H1 (cell line): ENCODE measurements at regions not wholly inside any gene's neighbourhood (a gene's known extent, or its start where the extent isn't known, plus 50 kb on each side); places are given as distances from the start of the nearest gene placed in this dataset.

ENCODE experiments used
- CTCF ChIA-PET: fragments of 300-600 bp; sonication (Branson Sonifier 250); formaldehyde crosslinking; loops from one replicate; lab custom pipeline; 2021; ENCODE audit not compliant: partially characterized antibody; lab: Charles Lee
- POLR2A ChIA-PET: fragments of 300-600 bp; sonication (Branson Sonifier 250); formaldehyde crosslinking; loops from one replicate; lab custom pipeline; 2021; ENCODE audit warnings: inconsistent platforms; ENCODE audit not compliant: partially characterized antibody; lab: Charles Lee
- DNase-seq, 2 experiments: peaks; one replicate each; pipeline versions ENCODE4 v3.0.0 to v3.0.0-alpha.2; 2010 to 2022; ENCODE audit warnings: low spot score in 2 of 2, low read depth in 1 of 2, mixed read lengths in 1 of 2
- FAIRE-seq: peaks from 2 replicates; lab custom pipeline; 2011; peaks lifted over from hg19 to GRCh38; lab: Jason Lieb, UNC
- H2AFZ ChIP-seq: 2 replicates; pipeline ENCODE4 v1.8.1; 2012; ENCODE audit warnings: low read length, inconsistent platforms
- H2AK5ac ChIP-seq: 2 replicates; pipeline ENCODE4 v1.6.1; 2013; ENCODE audit warnings: low read depth, low read length
- H2BK120ac ChIP-seq: replicated peaks from 2 replicates; pipeline ENCODE3; 2013; ENCODE audit warnings: low read depth, low read length, inconsistent platforms
- H2BK12ac ChIP-seq: 2 replicates; pipeline ENCODE4 v1.6.1; 2013; ENCODE audit warnings: low read depth, low read length
- H2BK15ac ChIP-seq: 2 replicates; pipeline ENCODE4 v1.6.1; 2013; ENCODE audit warnings: low read length
- H2BK20ac ChIP-seq: 2 replicates; pipeline ENCODE4 v1.6.1; 2013; ENCODE audit warnings: low read length
- H2BK5ac ChIP-seq: 2 replicates; pipeline ENCODE4 v1.6.1; 2013; ENCODE audit warnings: low read depth, low read length
- H3K14ac ChIP-seq: 2 replicates; pipeline ENCODE4 v1.6.1; 2013; ENCODE audit warnings: inconsistent platforms; ENCODE audit not compliant: insufficient read length
- H3K18ac ChIP-seq: 2 replicates; pipeline ENCODE4 v1.6.1; 2013; ENCODE audit warnings: low read length; ENCODE audit errors: extremely low read depth
- H3K23ac ChIP-seq: 2 replicates; pipeline ENCODE4 v1.6.1; 2013; ENCODE audit warnings: inconsistent platforms; ENCODE audit not compliant: insufficient read length
- H3K23me2 ChIP-seq: 2 replicates; pipeline ENCODE4 v1.6.1; 2013; ENCODE audit warnings: low read depth, low read length
- H3K27ac ChIP-seq: 2 replicates; pipeline ENCODE4 v1.6.1; 2011; ENCODE audit warnings: low read depth, low read length, inconsistent platforms
- H3K27me3 ChIP-seq, 4 experiments: replicated peaks in 1 of 4; 1 replicate in 1 of 4; 2 replicates in 3 of 4; pipeline versions ENCODE4 v1.6.1 to v1.8.1; 2011 to 2013; ENCODE audit warnings: low read length in 3 of 4, mild to moderate bottlenecking in 3 of 4, inconsistent platforms in 2 of 4, mixed read lengths in 2 of 4, moderate library complexity in 1 of 4; ENCODE audit not compliant: control insufficient read depth in 3 of 4, insufficient read depth in 3 of 4; ENCODE audit errors: extremely low read depth in 1 of 4
- H3K36me3 ChIP-seq, 4 experiments: 2 replicates each; pipeline versions ENCODE4 v1.6.1 to v1.8.1; 2011 to 2013; ENCODE audit warnings: mild to moderate bottlenecking in 4 of 4, low read length in 3 of 4, moderate library complexity in 2 of 4, control low read depth in 1 of 4, inconsistent platforms in 1 of 4; ENCODE audit not compliant: insufficient read depth in 4 of 4, control insufficient read depth in 2 of 4
- H3K4ac ChIP-seq: replicated peaks from 2 replicates; pipeline ENCODE3; 2013; ENCODE audit warnings: low read length, low read depth, mixed read lengths, inconsistent platforms; ENCODE audit not compliant: insufficient read length
- H3K4me1 ChIP-seq, 4 experiments: replicated peaks in 1 of 4; 1 replicate in 1 of 4; 2 replicates in 3 of 4; pipeline versions ENCODE4 v1.6.1 to v1.8.1; 2011 to 2013; ENCODE audit warnings: low read length in 3 of 4, inconsistent platforms in 2 of 4, mixed read lengths in 1 of 4; ENCODE audit not compliant: insufficient read depth in 4 of 4, control insufficient read depth in 3 of 4
- H3K4me2 ChIP-seq, 2 experiments: 2 replicates each; pipeline versions ENCODE4 v1.6.1 to v1.8.1; 2011 to 2013; ENCODE audit warnings: low read depth in 2 of 2, low read length in 2 of 2, control low read depth in 1 of 2, inconsistent platforms in 1 of 2, mild to moderate bottlenecking in 1 of 2; ENCODE audit not compliant: insufficient read depth in 1 of 2
- H3K4me3 ChIP-seq, 4 experiments: fragments of 200-600, 300-600 bp in 1 of 4; sonication (generic), shearing (Covaris generic), sonication (Bioruptor Twin) in 1 of 4; 2 replicates each; pipeline versions ENCODE4 v1.5.1 to v1.8.1; 2011 to 2016; ENCODE audit warnings: low read length in 4 of 4, low read depth in 3 of 4, control low read depth in 2 of 4, inconsistent platforms in 2 of 4, mild to moderate bottlenecking in 2 of 4, mixed read lengths in 1 of 4, moderate library complexity in 1 of 4; ENCODE audit not compliant: insufficient read depth in 2 of 4; ENCODE audit errors: extremely low read depth in 1 of 4
- H3K56ac ChIP-seq: replicated peaks from 2 replicates; pipeline ENCODE3; 2013; ENCODE audit warnings: low read depth, mild to moderate bottlenecking, mixed read lengths, low read length, inconsistent platforms; ENCODE audit not compliant: insufficient read length
- H3K79me1 ChIP-seq: 2 replicates; pipeline ENCODE4 v1.6.1; 2013; ENCODE audit warnings: low read depth, low read length, control low read depth
- H3K79me2 ChIP-seq, 2 experiments: 2 replicates each; pipeline versions ENCODE4 v1.6.1 to v1.8.1; 2012 to 2013; ENCODE audit warnings: low read length in 2 of 2, mild to moderate bottlenecking in 2 of 2, inconsistent platforms in 1 of 2; ENCODE audit not compliant: insufficient read depth in 2 of 2, control insufficient read depth in 1 of 2
- H3K9ac ChIP-seq, 4 experiments: replicated peaks in 1 of 4; 1 replicate in 1 of 4; 2 replicates in 3 of 4; pipeline versions ENCODE4 v1.6.1 to v1.8.1; 2011 to 2013; ENCODE audit warnings: low read depth in 3 of 4, low read length in 3 of 4, control low read depth in 2 of 4, mild to moderate bottlenecking in 2 of 4, moderate library complexity in 2 of 4, inconsistent platforms in 1 of 4; ENCODE audit errors: extremely low read depth in 1 of 4
- H3K9me3 ChIP-seq, 2 experiments: 2 replicates each; pipeline versions ENCODE4 v1.6.1 to v1.8.1; 2012 to 2013; ENCODE audit warnings: mild to moderate bottlenecking in 2 of 2, moderate library complexity in 2 of 2, control low read depth in 1 of 2, inconsistent platforms in 1 of 2, low read depth in 1 of 2, low read length in 1 of 2, mixed read lengths in 1 of 2; ENCODE audit not compliant: insufficient read depth in 2 of 2
- H4K20me1 ChIP-seq, 2 experiments: replicated peaks in 1 of 2; 2 replicates each; pipeline versions ENCODE3 to v1.8.1; 2011 to 2013; ENCODE audit warnings: inconsistent platforms in 2 of 2, low read length in 2 of 2, mild to moderate bottlenecking in 1 of 2; ENCODE audit not compliant: insufficient read depth in 2 of 2, control insufficient read depth in 1 of 2
- H4K5ac ChIP-seq: 2 replicates; pipeline ENCODE4 v1.6.1; 2013; ENCODE audit warnings: low read length, low read depth, mixed read lengths, inconsistent platforms; ENCODE audit not compliant: insufficient read length
- H4K8ac ChIP-seq: 2 replicates; pipeline ENCODE4 v1.8.0; 2013; ENCODE audit warnings: mild to moderate bottlenecking, moderate library complexity, low read length, inconsistent platforms; ENCODE audit not compliant: insufficient read depth; ENCODE audit errors: extremely low read depth
- H4K91ac ChIP-seq: replicated peaks from 2 replicates; pipeline ENCODE3; 2013; ENCODE audit warnings: low read length, mixed read lengths, inconsistent platforms; ENCODE audit not compliant: insufficient read length
- ASH2L ChIP-seq: fragments of 200-600, 300-600 bp; sonication (generic); IDR thresholded peaks from one replicate; pipeline ENCODE4 v1.7.1; 2017; ENCODE audit warnings: low read length
- ATF3 ChIP-seq: IDR thresholded peaks from 2 replicates; pipeline ENCODE4 v1.6.1; 2011; ENCODE audit warnings: low read depth, mild to moderate bottlenecking, low read length; ENCODE audit not compliant: insufficient read depth
- CBX5 ChIP-seq: fragments of 300-800, 300-1000 bp; sonication (generic); IDR thresholded peaks from 2 replicates; pipeline ENCODE4 v1.7.1; 2016; ENCODE audit warnings: antibody characterized with exemption, low read length, low read depth
- CHD2 ChIP-seq: IDR thresholded peaks from 2 replicates; pipeline ENCODE4 v1.6.1; 2012; ENCODE audit warnings: low read length, improper control_type of control experiment
- CREB1 ChIP-seq: IDR thresholded peaks from 2 replicates; pipeline ENCODE4 v1.6.1; 2012; ENCODE audit warnings: inconsistent platforms
- GTF2F1 ChIP-seq: IDR thresholded peaks from 2 replicates; pipeline ENCODE4 v1.6.1; 2012; ENCODE audit warnings: low read depth, low read length, improper control_type of control experiment, borderline replicate concordance
- RBBP5 ChIP-seq: IDR thresholded peaks from 2 replicates; pipeline ENCODE4 v1.7.1; 2012; ENCODE audit warnings: low read depth, mild to moderate bottlenecking, inconsistent platforms, low read length, moderate library complexity, borderline replicate concordance
- RXRA ChIP-seq: IDR thresholded peaks from 2 replicates; pipeline ENCODE4 v1.6.1; 2011; ENCODE audit warnings: low read depth, mild to moderate bottlenecking, low read length, moderate library complexity; ENCODE audit not compliant: insufficient read depth
- SP4 ChIP-seq: IDR thresholded peaks from 2 replicates; pipeline ENCODE4 v1.6.1; 2012; ENCODE audit warnings: low read length, inconsistent platforms
- SRF ChIP-seq: IDR thresholded peaks from 2 replicates; pipeline ENCODE4 v1.6.1; 2011; ENCODE audit warnings: mild to moderate bottlenecking, low read depth, low read length, moderate library complexity
- TBP ChIP-seq: IDR thresholded peaks from 2 replicates; pipeline ENCODE4 v1.6.1; 2011; ENCODE audit warnings: low read depth, low read length, improper control_type of control experiment
- WGBS, 2 experiments: shearing (Covaris generic) in 1 of 2; methylation state at CpG; one replicate each; pipeline versions ENCODE4 v1.1.6 to v1.1.7; 2013 to 2015; ENCODE audit warnings: low lambda C conversion rate in 2 of 2, mixed read lengths in 2 of 2, inconsistent platforms in 1 of 2, low coverage in 1 of 2, missing lambda C conversion rate in 1 of 2; ENCODE audit not compliant: insufficient replicate concordance in 2 of 2, insufficient coverage in 1 of 2, insufficient read length in 1 of 2; ENCODE audit errors: extremely low coverage in 1 of 2, missing lambda C conversion rate in 1 of 2; 5-methylcytosine and 5-hydroxymethylcytosine counted together

DNA sequence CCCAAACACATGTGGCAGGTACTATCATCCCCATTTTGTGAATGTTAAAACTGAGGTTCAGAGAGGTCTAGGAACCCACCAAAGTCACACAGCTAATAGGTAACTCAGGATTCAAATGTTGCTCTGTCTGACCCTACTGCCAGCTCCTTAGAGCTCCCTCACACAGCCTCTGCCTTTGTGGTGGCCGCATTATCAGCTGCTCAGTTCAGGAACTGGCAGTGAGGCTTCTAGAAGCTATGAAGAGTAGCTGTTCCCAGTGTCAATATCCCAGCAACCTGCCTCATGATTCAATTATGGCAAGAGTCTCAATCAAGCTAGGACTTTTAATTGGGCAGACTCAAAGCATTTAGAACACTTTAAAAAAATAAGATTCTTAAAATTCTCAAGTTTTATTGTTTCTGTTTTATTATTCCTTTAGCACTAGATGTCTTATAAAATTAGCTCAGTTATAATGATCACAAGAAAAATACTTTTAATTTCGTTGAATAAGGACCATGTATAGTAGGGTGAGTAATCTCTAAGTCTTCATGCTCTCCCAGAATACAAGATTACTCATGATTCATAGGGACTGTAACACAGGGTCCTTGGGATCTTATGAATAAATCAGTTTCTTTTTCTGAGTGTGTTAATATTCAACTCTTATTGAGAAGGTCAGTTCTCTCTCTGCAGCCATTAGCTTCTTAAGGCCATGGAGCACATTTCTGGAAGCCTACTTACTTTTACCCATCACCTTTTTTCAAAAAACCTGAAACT lies 342.7 kb downstream of the RND3 start:
- DNase-seq: no peak

More for the DNA sequence above, 342.7 kb downstream of the RND3 start:
- Histone ChIP-seq H3K14ac (no peak overlapping the region), H3K23ac (no peak overlapping the region), H3K9ac (no peak overlapping the region), H3K4me1 (no peaks in the 10 kb centered on the region), H3K23me2 (no peaks in the 10 kb centered on the region), H3K27ac (no peak overlapping the region), H2AFZ (no peak overlapping the region), H3K27me3 (no peaks in the 10 kb centered on the region), H2BK5ac (no peak overlapping the region), H2BK20ac (no peak overlapping the region), H3K56ac (no peak overlapping the region), H3K4ac (no peak overlapping the region), H4K20me1 (no peaks in the 10 kb centered on the region), H2AK5ac (no peak overlapping the region), H3K4me3 (no peak overlapping the region), H2BK15ac (no peak overlapping the region), H3K4me2 (no peak overlapping the region), H3K79me1 (no peaks in the 10 kb centered on the region), H3K79me2 (no peaks in the 10 kb centered on the region), H3K9me3 (peaks cover 6 to 7% of the 10 kb centered on the region in 2 experiments; a peak in 2 of 4 replicates), H4K5ac (no peak overlapping the region), H2BK120ac (no peak overlapping the region), H2BK12ac (no peak overlapping the region), H3K18ac (no peak overlapping the region), H4K8ac (no peak overlapping the region), H3K36me3 (peaks cover 0 to 5% (median 0%) of the 10 kb centered on the region in 4 experiments; a peak in 2 of 8 replicates), H4K91ac (no peak overlapping the region)
- ChIA-PET CTCF (no interaction called here), POLR2A (no interaction called here)
- WGBS, 2 experiments: 92% methylated on average over 2 of the region's 2 CpGs; no CpG with 5 or more reads in 1 of the 2 experiments
- TF ChIP-seq CHD2 (no peak), TBP (no peak), SRF (no peak), SP4 (no peak), GTF2F1 (no peak), CBX5 (no peak), ASH2L (no peak), CREB1 (no peak), RXRA (no peak), RBBP5 (no peak), ATF3 (no peak)
- no peak for FAIRE-seq
